HCT116 (cell line): ENCODE measurements at regions not wholly inside any gene's neighbourhood (a gene's known extent, or its start where the extent isn't known, plus 50 kb on each side); places are given as distances from the start of the nearest gene placed in this dataset.

Experiments used
- ATAC-seq: fragments of 200-7000 bp; cut with Tn5 transposase; 2 replicates; pipeline ENCODE4 v1.9.1; 2020; ENCODE audit warnings: mild to moderate bottlenecking, moderate library complexity
- BruUV-seq: library from RNA; stranded (reverse); fragments of 400-500 nt; replicated peaks from 2 replicates; lab custom pipeline; 2021; lab: Mats Ljungman, UMichigan
- CTCF ChIA-PET: fragments of 300-600 bp; sonication (Branson Sonifier 250); formaldehyde crosslinking; loops from one replicate; lab custom pipeline; 2021; ENCODE audit warnings: antibody characterized with exemption; lab: Charles Lee
- POLR2A ChIA-PET: fragments of 300-600, 350-600 bp; sonication (Branson Sonifier 250); formaldehyde crosslinking; loops from one replicate; lab custom pipeline; 2021; ENCODE audit warnings: antibody characterized with exemption; lab: Charles Lee
- RAD21 ChIA-PET, 2 experiments: fragments of 300-600 bp; sonication (Branson Sonifier 250); formaldehyde crosslinking; loops; one replicate each; lab custom pipeline; 2023; ENCODE audit warnings: low total read pairs in 2 of 2; ENCODE audit not compliant: uncharacterized antibody in 2 of 2, unreplicated experiment in 2 of 2, low non-redundant PET in 1 of 2; lab: Charles Lee
- DNase-seq: peaks from one replicate; pipeline ENCODE4 v3.0.0-alpha.2; 2010; ENCODE audit warnings: low read depth, low spot score
- H2AFZ ChIP-seq: fragments of 200-600 bp; shearing (Covaris generic), sonication (generic); 2 replicates; pipeline ENCODE4 v1.6.1; 2017; ENCODE audit warnings: low read depth, mixed run types, mixed read lengths, antibody characterized with exemption, low read length; ENCODE audit not compliant: poor library complexity, severe bottlenecking
- H3K27ac ChIP-seq: 2 replicates; pipeline ENCODE4 v1.5.1; 2012; ENCODE audit warnings: low read depth, low read length
- H3K27me3 ChIP-seq: fragments of 200-600 bp; sonication (generic); 2 replicates; pipeline ENCODE4 v1.6.1; 2016; ENCODE audit warnings: mixed run types, low read length, mixed read lengths; ENCODE audit not compliant: insufficient read depth
- H3K36me3 ChIP-seq, 2 experiments: fragments of 200-500 bp in 1 of 2; fragments of 200-600 bp in 1 of 2; sonication (Bioruptor generic) in 1 of 2; sonication (generic) in 1 of 2; 2 replicates each; pipeline versions ENCODE4 v1.5.1 to v1.6.1; 2014 to 2016; ENCODE audit warnings: low read length in 2 of 2, inconsistent platforms in 1 of 2, mixed read lengths in 1 of 2, mixed run types in 1 of 2; ENCODE audit not compliant: insufficient read depth in 2 of 2, control insufficient read depth in 1 of 2
- H3K4me1 ChIP-seq, 2 experiments: fragments of 200-600 bp in 1 of 2; sonication (generic) in 1 of 2; 2 replicates each; pipeline versions ENCODE4 v1.5.1 to v1.6.1; 2012 to 2017; ENCODE audit warnings: low read length in 2 of 2, inconsistent platforms in 1 of 2, mild to moderate bottlenecking in 1 of 2, mixed read lengths in 1 of 2, mixed run types in 1 of 2, moderate library complexity in 1 of 2; ENCODE audit not compliant: insufficient read depth in 2 of 2, control insufficient read depth in 1 of 2
- H3K4me2 ChIP-seq: fragments of 200-600 bp; sonication (generic); 2 replicates; pipeline ENCODE4 v1.6.1; 2017; ENCODE audit warnings: mixed run types, low read length, mixed read lengths
- H3K4me3 ChIP-seq, 2 experiments: fragments of 200-600 bp in 1 of 2; sonication (generic) in 1 of 2; replicated peaks in 1 of 2; 2 replicates each; pipeline ENCODE4 v1.5.1; 2011 to 2016; ENCODE audit warnings: low read length in 2 of 2, control low read depth in 1 of 2, low read depth in 1 of 2, mild to moderate bottlenecking in 1 of 2, mixed read lengths in 1 of 2, mixed run types in 1 of 2
- H3K79me2 ChIP-seq: fragments of 200-600 bp; sonication (generic); 2 replicates; pipeline ENCODE4 v1.6.1; 2017; ENCODE audit warnings: mild to moderate bottlenecking, mixed run types, low read length, moderate library complexity, mixed read lengths; ENCODE audit not compliant: insufficient read depth
- H3K9ac ChIP-seq: fragments of 200-600 bp; sonication (generic); 2 replicates; pipeline ENCODE4 v1.6.1; 2016; ENCODE audit warnings: low read length, mixed read lengths
- H3K9me2 ChIP-seq: fragments of 200-600 bp; sonication (generic), shearing (Covaris generic); 2 replicates; pipeline ENCODE4 v1.6.1; 2017; ENCODE audit warnings: mixed run types, mild to moderate bottlenecking, moderate library complexity; ENCODE audit not compliant: insufficient read depth
- H3K9me3 ChIP-seq, 2 experiments: fragments of 200-500 bp in 1 of 2; fragments of 200-600 bp in 1 of 2; sonication (Bioruptor generic) in 1 of 2; sonication (generic) in 1 of 2; 2 replicates each; pipeline ENCODE4 v1.6.1; 2014 to 2017; ENCODE audit warnings: low read length in 2 of 2, mixed read lengths in 2 of 2, inconsistent platforms in 1 of 2, low read depth in 1 of 2, mild to moderate bottlenecking in 1 of 2, mixed run types in 1 of 2, moderate library complexity in 1 of 2; ENCODE audit not compliant: control insufficient read depth in 1 of 2, insufficient read depth in 1 of 2
- H4K20me1 ChIP-seq: fragments of 200-600 bp; sonication (generic), shearing (Covaris generic); 2 replicates; pipeline ENCODE4 v1.6.1; 2017; ENCODE audit warnings: mixed run types, mild to moderate bottlenecking, moderate library complexity; ENCODE audit not compliant: insufficient read depth
- EGR1 ChIP-seq: IDR thresholded peaks from 2 replicates; pipeline ENCODE4 v1.6.1; 2012; ENCODE audit warnings: low read depth
- EZH2 ChIP-seq: fragments of 200-600 bp; sonication (generic); IDR thresholded peaks from 2 replicates; pipeline ENCODE4 v1.6.1; 2017; ENCODE audit warnings: antibody characterized with exemption, mixed run types
- intact Hi-C: fragments of 100-400 bp; cut with micrococcal nuclease; formaldehyde crosslinking; loops from 2 replicates; pipeline ENCODE4 v1.10.0; 2022

DNA sequence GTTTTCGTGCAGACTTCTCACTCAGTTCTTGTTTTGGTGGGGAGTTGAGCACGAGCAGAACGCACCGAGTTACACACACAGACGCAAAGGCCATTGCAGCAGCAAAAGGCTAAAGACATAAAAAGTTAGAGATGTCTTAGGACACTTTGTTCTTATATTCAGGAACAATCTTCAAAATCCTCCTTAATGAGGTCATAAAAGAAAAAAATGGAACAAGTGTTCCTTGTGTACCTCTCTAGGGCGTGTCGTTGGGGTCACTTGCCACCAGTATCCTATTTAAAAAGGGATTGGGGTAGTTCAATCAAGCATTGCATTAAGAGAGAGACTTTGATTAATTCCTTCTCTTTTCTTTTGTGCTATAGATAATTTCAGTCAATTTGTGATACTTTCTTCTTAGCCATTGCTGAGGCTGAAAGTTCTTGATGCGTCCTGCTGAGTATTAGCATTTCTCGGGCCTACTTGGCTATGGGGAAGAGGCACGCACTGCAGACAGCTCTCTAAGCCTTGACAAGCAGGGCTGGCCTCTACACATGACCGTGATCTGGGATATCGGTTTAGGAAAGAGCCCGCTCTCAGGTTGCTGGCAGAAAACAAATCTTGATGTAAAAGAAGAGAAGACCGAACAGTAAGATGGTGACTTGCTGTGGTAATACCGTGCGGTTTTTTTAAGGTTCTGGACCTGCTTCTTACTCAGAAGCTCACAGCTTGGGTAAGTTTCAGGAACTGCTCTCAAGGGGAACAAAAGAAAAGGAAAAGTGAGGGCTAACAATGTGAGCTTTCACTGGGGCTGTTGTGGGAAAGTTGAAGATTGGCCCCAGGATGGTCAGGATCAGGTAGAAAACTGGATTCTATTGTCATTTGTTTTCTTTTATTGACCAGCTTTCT lies 223.6 kb downstream of the TM9SF2 start:
- Histone ChIP-seq H3K4me3 (no peak overlapping the region), H3K79me2 (no peaks in the 10 kb centered on the region), H4K20me1 (no peaks in the 10 kb centered on the region), H3K27ac (no peak overlapping the region), H3K9me2 (no peaks in the 10 kb centered on the region)
- DNase-seq (no peak), ATAC-seq (no peak)
- POLR2A ChIA-PET, result no interaction called here
- no TSS peak for BruUV-seq
- intact Hi-C loops, result no loop called here
- TF ChIP-seq EGR1, result no peak
- TF ChIP-seq, all 23 proteins: peak for 0
- Histone ChIP-seq H2AFZ (no peak overlapping the region), H3K36me3 (no peaks in the 10 kb centered on the region), H3K9ac (no peak overlapping the region), H3K27me3 (no peaks in the 10 kb centered on the region), H3K9me3 (no peaks in the 10 kb centered on the region), H3K4me1 (peaks cover 0 to 5% of the 10 kb centered on the region in 2 experiments; a peak in 1 of 4 replicates), H3K4me2 (no peak overlapping the region)
- CTCF ChIA-PET, result no interaction called here
- RAD21 ChIA-PET, result no interaction called here

DNA sequence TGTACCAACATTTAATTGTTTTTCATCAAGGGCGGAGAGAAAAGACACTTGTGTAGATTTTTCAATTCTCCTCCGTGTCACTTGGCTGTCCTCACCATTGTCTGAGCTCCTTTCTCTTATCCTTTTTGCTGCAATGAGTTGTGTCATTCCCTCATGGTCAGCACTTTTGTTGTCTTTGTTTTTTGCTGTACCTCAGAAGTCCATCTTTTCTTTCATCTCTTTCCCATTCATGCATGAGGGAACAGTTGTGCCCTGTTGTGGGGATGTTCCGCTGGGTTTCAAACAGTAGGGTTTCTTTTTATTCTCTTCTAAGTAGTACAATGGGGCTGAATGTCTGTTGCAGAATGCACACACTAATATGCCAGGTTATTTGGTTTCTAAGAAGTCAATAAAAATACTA lies 222.6 kb downstream of the TM9SF2 start:
- H3K79me2 ChIP-seq, result no peaks in the 10 kb centered on the region

More for the DNA sequence above, 222.6 kb downstream of the TM9SF2 start:
- POLR2A ChIA-PET, result no interaction called here
- CTCF ChIA-PET, result no interaction called here
- no peaks in the 10 kb centered on the region for H3K36me3 ChIP-seq
- H2AFZ ChIP-seq, result no peak overlapping the region
- no peak overlapping the region for H3K4me3 ChIP-seq
- intact Hi-C loops, result no loop called here
- TF ChIP-seq EZH2, result no peak
- no peak overlapping the region for H3K9ac ChIP-seq
- no peak overlapping the region for H3K4me2 ChIP-seq
- no peaks in the 10 kb centered on the region for H3K27me3 ChIP-seq
- DNase-seq (no peak), ATAC-seq (no peak)
- H4K20me1 ChIP-seq, result no peaks in the 10 kb centered on the region
- BruUV-seq, result no TSS peak
- H3K9me2 ChIP-seq, result no peaks in the 10 kb centered on the region
- H3K27ac ChIP-seq, result no peak overlapping the region
- H3K4me1 ChIP-seq, result peaks cover 0 to 5% of the 10 kb centered on the region in 2 experiments; a peak in 1 of 4 replicates
- no peaks in the 10 kb centered on the region for H3K9me3 ChIP-seq
- RAD21 ChIA-PET, result no interaction called here
